Inferior parietal cortex (tissue), 1 donor: ENCODE measurements at regions not wholly inside any gene's neighbourhood (a gene's known extent, or its start where the extent isn't known, plus 50 kb on each side); places are given as distances from the start of the nearest gene placed in this dataset.
A peak's percentile ranks its signal among the peaks of the same experiment; 100 is the strongest.

Experiments used
- DNase-seq: peaks from one replicate; pipeline ENCODE4 v3.0.0-alpha.2; 2016; ENCODE audit errors: extremely low spot score

- peak; percentile 20 for DNase-seq
Observed at GRCh38 chr13:95497381-95497807, 55.1 kb upstream of the CLDN10 start.

GRCh38 chr13:95498886-95499285, 53.6 kb upstream of the CLDN10 start:
- no peak for DNase-seq

GRCh38 chr13:95499811-95500712, 52.5 kb upstream of the CLDN10 start:
- DNase-seq = no peak

- DNase-seq = no peak
Observed at GRCh38 chr13:95502216-95502615, 50.3 kb upstream of the CLDN10 start.
